DMS79 (cell line): ENCODE measurements at regions not wholly inside any gene's neighbourhood (a gene's known extent, or its start where the extent isn't known, plus 50 kb on each side); places are given as distances from the start of the nearest gene placed in this dataset.

Experiments
- DNase-seq: peaks from one replicate; lab custom pipeline; 2025; lab: John Stamatoyannopoulos, UW

GRCh38 chr12:61490526-61491498, 769.4 kb upstream of the USP15 start:
- DNase-seq: no peak

DNA sequence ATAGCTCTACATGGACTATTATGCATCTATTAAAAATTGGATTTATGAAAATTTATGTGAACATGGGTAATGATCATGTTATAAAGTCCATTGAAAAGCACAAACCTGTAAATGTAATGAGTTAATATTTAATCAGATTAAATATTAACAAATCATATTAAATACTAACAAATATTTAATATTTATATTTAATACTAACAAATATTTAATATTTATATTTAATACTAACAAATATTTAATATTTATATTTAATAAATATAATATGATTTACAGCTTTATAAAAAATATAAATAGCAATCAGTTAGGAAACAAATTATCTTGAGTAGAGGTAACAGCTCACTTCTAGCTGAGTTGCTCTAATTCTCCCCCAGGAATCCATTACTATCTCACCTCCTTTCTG, 758.0 kb upstream of the USP15 start:
- DNase-seq: no peak

DNA sequence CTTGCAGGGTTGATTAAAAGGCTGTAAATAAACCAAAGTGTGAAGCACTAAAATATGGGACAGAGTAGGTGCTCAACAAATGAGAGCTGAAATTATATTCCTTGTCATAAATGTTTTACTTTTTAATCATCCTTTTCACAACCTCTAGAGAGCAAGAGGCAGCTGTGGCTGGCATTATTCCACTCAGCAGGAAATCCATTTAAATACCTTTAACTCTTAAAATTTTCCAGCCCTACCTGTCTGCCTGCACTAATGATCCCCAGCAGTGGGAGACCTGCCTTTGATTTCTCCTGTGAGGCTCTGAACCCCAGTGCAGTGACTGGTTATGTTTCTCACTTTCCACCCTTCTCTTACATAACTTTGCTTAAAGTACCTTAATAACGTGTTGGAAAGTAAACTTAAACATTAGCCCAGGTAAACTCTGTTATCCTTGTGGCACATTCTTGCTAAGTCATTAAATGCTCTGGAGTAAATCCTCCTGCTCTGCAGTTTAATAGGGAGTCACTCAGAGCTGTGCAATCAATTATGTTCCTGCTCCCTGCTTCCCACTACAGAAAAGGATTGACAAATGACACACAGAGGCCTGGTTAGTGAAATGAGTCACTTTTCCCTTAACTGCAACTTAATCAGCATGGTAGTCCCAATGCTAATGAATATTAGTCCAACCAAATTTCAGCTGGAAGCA, 755.7 kb upstream of the USP15 start:
- DNase-seq: no peak

DNA sequence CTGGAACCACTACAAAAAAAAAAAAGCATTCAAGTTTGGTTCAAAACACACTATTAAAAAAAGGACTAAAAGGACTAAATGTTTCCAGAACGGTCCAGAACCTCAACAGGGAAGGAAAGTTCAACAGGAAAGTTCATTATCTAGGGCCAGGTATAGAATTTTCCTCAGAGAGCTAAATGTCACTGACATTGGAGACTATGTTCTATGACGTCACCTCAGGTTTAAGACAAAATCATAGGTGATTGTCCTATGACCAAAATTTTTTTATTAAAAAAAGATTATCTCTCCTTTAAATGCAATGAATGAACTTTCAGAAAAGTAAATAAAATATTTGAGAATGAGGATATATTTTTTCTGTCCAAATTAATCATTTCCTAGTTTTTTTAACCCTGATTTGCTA, 746.7 kb upstream of the USP15 start:
- DNase-seq: no peak

GRCh38 chr12:61514016-61514415, 746.2 kb upstream of the USP15 start:
- no peak for DNase-seq

DNA sequence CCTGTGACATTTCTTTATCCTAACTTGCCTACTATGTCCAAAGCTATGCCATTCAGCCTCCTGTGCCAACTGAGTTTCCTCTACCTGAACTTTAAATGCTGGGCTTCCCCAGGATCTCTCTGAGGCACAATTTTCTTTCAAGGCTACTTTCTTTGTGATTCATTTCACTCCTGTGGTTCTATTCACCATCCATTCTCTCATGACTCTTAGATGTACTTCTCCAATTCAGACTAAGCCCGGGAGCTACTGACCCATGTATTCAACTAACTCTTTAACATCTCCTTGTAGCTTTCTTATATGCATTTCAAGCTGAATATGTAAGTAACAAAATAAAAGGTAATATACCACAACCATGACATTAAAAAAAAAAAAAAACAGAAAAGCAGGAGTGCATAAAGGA, 738.9 kb upstream of the USP15 start:
- no peak for DNase-seq

DNA sequence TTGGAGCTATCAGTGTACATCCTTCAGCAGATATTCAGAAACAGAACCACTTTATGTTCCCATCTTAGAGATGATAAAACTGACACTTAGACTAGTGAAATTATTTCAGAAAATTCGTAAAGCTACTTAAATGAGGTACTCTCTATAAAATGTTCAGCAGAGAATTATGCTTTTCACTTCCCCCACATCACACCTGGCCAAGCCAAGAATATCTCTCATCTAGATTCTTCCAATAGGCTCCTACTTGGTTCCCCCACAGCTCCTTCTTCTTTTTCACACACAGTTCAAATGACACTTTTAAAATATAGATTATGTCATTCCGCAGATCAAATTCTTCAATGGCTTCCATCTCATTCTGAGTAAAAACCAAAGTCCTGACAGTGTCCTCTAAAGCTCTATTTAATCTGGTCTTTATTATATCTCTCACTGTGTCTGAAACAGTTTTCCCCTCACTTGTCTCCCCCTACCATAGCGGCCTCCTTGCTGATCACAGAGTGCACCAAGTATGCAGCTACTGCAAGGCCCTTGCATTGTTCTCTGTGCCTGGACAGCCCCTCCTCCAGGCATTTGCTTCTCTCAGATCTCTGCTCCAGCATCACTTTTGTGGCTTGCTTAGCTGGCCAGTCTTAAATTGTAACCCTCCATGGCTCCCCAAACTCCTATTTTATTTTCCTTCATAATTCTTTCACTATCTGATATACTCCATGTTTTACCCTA, 736.8 kb upstream of the USP15 start:
- DNase-seq: no peak

- no peak for DNase-seq
Observed at GRCh38 chr12:61524851-61525250, 735.4 kb upstream of the USP15 start.

- DNase-seq: no peak
Observed at GRCh38 chr12:61525331-61525730, 734.9 kb upstream of the USP15 start.

GRCh38 chr12:61530456-61530855, 729.7 kb upstream of the USP15 start:
- no peak for DNase-seq

- DNase-seq: no peak
Observed at GRCh38 chr12:61531195-61531594, 729.0 kb upstream of the USP15 start.

DNA sequence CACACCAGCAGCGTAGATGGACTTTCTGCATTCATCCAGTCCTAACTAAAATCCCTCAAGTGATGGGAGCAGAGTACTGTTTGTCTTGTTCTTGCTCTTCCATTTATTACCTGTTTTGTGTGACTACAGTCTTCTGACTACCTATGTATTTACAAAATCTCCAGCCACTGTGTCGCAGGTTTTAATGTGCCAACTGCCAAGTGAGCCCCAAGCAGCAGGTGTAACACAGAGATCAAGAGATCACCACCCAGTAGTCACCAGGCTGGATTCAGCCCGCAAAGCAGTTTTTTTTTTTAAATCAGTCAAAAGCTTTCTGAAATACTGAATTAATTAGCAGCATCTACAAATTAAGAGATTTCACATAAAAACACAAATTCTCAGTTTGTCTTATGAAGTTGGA, 724.1 kb upstream of the USP15 start:
- DNase-seq: no peak

DNA sequence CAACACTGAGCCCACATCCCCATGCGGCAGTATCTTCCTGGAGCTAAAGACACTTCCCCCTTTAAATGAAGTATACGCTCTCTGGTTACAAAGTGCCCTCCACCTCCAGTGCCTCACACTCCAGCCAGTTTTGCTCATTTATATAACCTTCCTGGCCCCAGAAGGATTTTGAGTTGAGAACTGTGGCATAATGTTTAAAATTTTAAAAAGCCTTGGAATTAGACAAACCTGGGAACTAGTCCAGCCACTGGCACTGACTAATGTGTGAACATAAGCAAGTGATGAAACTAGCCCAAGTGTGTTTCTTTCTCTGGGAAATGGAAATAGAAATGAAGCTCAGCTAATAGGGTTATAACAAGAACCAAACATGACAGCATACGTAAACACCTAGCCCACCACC, 723.7 kb upstream of the USP15 start:
- DNase-seq: no peak

GRCh38 chr12:61538951-61539350, 721.3 kb upstream of the USP15 start:
- DNase-seq: no peak

- DNase-seq: no peak
Observed at GRCh38 chr12:61542551-61542950, 717.7 kb upstream of the USP15 start.

DNA sequence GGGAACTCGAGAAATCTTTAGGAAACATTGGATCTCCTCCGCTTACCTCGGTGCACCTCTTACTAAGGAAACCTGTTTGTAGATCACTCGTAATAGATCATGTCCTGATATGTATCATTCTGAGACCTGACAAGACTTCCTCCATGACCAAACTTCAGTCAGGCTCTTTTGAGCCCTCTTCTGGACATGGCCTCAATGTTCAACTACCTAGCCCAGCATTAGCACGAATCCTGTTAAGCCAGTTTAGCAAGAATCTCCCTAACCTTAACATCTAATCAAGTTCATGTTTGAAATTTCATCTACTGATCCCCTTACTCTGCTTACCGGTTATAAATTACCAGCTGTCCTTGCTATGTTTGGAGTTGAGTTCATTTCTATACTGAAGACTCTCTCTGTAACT, 713.9 kb upstream of the USP15 start:
- no peak for DNase-seq

DNA sequence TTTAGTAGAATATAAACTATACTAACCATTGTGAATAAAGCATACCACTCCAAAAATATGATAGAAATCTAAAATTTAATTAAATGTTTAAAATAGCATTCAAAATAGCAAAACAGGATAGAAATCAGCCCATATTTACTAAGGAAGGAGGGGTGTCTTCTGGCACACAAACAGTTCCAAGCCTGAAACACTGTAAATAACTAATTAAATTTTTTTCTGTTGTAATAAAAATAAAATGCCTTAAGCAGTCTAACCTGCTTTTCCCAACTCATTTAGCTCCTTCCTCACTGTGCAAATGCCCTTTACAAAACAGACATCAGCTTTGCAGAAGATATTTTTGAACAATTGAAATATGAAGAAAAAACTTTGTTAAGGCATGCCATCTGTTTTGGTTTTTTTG, 707.1 kb upstream of the USP15 start:
- no peak for DNase-seq

DNA sequence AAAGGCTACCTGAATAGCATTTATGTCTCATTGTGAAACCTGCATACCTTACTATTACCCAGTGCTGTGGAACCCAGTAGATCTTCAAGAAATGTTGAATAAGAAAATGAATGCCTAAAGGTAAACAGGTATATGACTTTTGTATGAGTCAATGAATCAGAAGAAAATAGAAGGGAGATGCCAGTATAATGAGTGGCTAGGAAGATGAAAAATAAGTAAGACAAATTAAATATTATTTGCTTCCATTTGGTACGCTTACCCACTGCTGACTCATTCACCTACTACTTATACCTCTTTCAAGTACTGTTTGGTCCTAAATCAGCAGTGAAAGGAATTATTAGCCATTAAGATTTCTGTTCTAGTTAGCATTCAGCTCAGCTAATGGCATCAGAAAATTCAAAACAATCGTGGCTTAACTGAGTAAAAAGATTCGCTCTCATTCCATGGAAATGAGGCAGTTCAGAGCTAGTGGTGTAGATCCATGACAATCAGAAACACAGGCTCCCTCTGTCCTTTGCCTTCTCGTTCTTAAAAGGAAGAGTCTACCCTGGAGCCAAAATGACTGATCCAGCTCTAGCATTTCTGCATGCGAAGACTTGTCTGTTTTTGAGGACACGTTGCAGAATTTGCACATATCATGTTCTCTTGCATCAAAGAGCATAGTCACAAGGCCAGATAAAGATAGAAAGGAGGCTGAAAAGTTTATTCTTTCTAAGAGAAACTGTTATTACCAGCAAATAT, 705.8 kb upstream of the USP15 start:
- no peak for DNase-seq

DNA sequence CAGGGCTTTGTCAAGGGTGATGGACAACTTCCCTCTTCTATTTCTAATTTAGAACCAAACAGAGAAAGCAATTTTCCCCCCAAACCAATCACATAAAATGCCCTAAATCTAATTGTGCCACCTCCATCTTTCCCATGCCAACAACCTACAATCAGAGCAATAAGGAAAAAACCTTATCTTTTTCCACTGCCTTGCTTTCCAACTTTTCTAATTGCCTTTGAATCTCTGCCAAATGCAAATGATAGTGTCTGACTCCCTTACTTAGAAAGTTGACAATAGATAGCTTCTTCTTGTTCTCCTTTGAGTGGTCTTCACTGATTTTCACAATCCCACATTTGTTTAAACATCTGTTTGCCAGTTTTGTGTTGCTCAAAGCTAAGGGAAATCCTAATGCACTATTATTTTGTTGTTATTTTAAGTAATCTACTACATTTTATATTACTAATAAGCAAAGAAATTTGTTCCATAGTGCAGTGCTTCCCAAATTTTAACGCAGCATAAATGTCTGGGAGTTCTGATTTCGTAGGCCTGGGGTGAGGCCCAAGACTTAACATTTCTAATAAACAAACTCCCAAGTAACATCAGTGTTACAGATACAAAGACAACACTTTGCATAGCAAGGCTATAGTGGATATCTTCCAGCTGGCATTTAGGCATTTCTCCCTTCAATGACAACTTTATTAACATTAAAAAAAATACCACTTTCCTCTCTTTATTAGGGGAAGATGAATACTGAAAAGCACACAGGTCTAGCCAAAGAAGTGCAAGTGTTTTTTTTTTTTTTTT, 696.3 kb upstream of the USP15 start:
- DNase-seq: no peak

- DNase-seq: no peak
Observed at GRCh38 chr12:61564466-61564865, 695.7 kb upstream of the USP15 start.

DNA sequence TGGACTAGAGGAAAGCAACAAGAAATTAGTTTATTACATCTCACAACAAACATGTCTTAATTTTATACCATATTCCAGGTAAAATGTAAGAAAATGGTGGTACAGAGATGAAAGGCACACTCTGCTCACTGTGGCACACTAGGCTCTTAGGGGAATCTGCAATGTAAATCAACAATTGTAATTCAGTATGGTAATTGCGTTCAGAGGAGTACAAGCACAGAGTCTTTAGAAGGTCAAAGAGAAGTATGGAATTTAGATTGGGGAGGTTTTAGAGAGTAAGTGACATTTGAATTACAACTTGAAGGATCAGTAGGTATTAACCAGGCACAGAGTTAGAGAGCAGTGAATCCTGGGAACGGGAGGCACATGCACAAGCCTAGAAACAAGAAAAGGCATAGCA, 694.0 kb upstream of the USP15 start:
- DNase-seq: no peak
